Astrocyte of the spinal cord (primary cell): ENCODE measurements at regions not wholly inside any gene's neighbourhood (a gene's known extent, or its start where the extent isn't known, plus 50 kb on each side); places are given as distances from the start of the nearest gene placed in this dataset.

Experiments
- DNase-seq: peaks from one replicate; pipeline ENCODE4 v3.0.0; 2011; ENCODE audit warnings: low read depth, low spot score
- H3K4me3 ChIP-seq: 2 replicates; pipeline ENCODE4 v1.5.1; 2011; ENCODE audit warnings: low read depth, mild to moderate bottlenecking, low read length, moderate library complexity
- in situ Hi-C: cut with HindIII; loops from 2 replicates; pipeline ENCODE4 v1.10.0; 2017; ENCODE audit warnings: low sequenced_read_pairs
- TF ChIP-seq, protein P1 (sequence below): IDR thresholded peaks from 2 replicates; pipeline ENCODE4 v1.5.1; 2012; ENCODE audit warnings: low read depth, mild to moderate bottlenecking, low read length, inconsistent platforms

DNA sequence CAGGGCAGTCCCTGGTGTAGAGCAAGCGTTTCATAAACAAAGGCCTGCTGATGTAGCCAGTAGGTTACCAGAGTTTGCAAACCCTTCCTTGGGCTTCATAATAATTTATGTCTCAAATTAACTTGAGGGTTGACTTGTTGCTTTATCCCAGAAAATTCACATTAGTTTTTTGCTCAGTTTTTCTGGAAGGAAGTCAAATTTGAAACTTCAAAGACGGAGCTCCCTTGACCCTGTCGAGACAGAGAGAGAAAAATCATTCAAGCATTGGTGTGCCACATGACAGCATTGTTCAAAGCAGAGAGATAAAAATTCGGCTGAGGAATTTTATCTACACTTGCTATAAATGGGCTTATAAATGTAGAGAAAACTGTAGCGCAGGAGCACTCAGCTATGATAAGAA, 627.7 kb downstream of the TNS3 start:
- no peak overlapping the region for H3K4me3 ChIP-seq
- in situ Hi-C loops: no loop called here
- TF ChIP-seq, protein P1, sequence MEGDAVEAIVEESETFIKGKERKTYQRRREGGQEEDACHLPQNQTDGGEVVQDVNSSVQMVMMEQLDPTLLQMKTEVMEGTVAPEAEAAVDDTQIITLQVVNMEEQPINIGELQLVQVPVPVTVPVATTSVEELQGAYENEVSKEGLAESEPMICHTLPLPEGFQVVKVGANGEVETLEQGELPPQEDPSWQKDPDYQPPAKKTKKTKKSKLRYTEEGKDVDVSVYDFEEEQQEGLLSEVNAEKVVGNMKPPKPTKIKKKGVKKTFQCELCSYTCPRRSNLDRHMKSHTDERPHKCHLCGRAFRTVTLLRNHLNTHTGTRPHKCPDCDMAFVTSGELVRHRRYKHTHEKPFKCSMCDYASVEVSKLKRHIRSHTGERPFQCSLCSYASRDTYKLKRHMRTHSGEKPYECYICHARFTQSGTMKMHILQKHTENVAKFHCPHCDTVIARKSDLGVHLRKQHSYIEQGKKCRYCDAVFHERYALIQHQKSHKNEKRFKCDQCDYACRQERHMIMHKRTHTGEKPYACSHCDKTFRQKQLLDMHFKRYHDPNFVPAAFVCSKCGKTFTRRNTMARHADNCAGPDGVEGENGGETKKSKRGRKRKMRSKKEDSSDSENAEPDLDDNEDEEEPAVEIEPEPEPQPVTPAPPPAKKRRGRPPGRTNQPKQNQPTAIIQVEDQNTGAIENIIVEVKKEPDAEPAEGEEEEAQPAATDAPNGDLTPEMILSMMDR: no peak
- no peak for DNase-seq

DNA sequence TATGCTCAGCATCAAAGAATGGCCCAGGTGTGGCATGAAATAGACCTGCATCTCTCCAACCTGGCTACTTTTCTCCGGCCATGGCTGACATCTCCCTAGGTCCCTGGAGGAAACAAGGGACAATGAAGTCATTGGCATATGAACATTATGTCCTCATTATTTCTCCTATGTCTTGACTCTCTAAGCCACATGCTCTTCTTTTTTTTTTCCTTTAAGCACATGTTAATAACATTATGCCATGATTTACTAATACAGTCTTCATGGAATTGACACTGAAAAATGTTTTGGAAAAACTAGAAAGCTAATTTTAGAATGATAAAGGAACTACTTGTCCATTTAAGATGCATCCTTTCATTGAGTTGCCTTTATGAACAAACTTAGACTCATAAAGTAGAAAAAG, 628.9 kb downstream of the TNS3 start:
- DNase-seq: no peak
- TF ChIP-seq, protein P1: no peak
- no peak overlapping the region for H3K4me3 ChIP-seq
- in situ Hi-C loops: no loop called here

DNA sequence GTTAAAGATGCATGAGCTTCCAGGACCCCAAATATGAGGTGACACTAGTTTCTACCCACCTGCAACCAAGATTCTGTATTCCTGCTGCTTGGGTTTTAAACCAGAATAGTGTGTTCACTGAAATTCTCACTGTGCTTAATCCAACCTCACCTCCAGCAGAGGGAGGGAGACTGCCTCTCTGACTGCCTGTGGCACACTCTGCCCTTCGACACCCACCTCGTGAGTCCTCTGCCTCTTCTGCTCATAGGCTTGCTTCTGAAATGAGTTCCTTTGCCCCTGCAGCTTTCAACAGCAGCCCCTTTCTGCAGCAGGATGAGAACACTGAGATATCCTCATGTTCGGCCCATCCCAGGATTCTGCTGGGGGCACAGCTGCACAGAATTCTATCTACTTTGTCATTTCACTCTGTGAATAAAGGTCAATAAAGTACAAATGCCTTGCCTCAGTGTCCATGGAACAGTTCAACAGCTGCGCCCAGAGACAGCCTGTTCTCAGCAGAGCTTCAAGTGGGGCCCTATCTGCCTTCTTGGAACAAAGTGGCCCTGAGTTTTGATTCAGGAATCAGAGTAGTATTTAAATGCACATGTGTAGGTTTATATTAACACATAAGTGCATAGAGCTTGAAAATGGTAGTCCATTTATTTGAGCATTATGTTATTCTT, 632.5 kb downstream of the TNS3 start:
- H3K4me3 ChIP-seq: no peak overlapping the region
- TF ChIP-seq, protein P1: no peak
- DNase-seq: no peak
- in situ Hi-C loops: no loop called here

DNA sequence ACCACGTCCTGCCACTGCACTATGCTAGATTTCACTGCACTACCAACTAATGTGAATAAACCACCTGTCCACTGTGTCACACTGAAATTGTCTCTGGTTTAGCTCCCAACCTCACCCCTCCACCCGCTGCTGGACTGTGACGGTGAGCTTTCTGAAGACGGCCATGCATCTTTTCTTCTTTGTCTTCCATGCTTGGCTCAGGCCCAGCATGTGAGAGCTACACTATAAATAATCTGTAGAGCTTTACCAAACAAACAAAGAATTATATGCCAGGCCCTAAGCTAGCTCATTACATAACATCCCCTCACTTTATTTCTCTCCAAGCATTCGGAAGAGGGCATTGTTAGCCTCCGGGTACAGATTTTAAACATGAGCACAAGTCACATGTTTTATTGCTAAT, 633.2 kb downstream of the TNS3 start:
- TF ChIP-seq, protein P1: no peak
- in situ Hi-C loops: no loop called here
- DNase-seq: no peak
- no peak overlapping the region for H3K4me3 ChIP-seq

DNA sequence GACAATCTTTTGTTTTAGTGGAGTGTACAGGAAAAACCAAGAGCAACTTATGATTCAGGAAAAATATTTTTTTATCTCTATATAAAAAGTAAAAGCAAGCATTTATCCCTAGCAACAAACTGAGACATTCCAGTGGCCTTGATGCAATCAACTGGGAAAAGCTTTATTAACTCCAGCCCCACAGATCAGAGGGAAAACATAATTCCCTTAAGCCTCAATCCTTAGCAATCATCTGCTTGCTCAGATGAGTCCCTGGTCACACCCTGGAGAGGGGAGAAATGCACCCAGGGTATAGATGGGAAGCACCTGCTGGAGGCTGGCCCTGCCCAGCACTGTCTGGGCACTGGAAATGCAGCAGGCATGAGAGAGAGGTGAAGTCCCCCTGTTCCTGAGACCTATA, 636.6 kb downstream of the TNS3 start:
- TF ChIP-seq, protein P1: no peak
- DNase-seq: no peak
- H3K4me3 ChIP-seq: no peak overlapping the region
- in situ Hi-C loops: no loop called here

DNA sequence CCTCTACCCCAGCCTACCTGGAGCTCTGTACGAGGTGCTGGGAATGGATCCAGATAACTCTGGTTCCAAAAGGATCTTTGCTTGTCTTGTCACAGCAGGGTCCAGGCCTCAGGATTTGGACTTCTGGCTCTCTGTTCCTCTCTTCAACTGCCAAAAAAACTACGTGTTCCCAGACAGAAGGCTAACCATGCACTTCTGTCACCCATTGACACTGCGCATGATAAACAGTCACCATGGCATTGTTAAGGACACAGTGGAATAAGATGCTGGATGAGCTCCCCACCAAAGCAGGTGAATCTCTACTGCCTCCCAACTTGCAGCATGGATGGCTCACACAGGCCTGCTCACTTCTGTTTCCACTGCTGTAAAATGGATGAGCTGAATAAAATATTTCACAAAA, 637.9 kb downstream of the TNS3 start:
- in situ Hi-C loops: no loop called here
- no peak for DNase-seq
- no peak overlapping the region for H3K4me3 ChIP-seq
- TF ChIP-seq, protein P1: no peak
